ENCODE measurements at regions not wholly inside any gene's neighbourhood (a gene's known extent, or its start where the extent isn't known, plus 50 kb on each side); places are given as distances from the start of the nearest gene placed in this dataset.

GRCh38 chr6:71107911-71108420 is 151.1 kb upstream of the B3GAT2 start:
- Histone ChIP-seq H2AFZ (ENCODE audit: low read depth, low read length, severe bottlenecking) (no peak overlapping the region), H3K27me3 (ENCODE audit: low read length) (no peaks in the 10 kb centered on the region), H3K79me2 (ENCODE audit: insufficient read depth, low read length) (no peaks in the 10 kb centered on the region), H3K4me3 (ENCODE audit: insufficient read depth, low read length, poor library complexity, severe bottlenecking) (no peak overlapping the region), H3K9me2 (replicated peaks; ENCODE audit: insufficient read depth, low read length) (no peaks in the 10 kb centered on the region), H3K36me3 (ENCODE audit: low read length) (no peaks in the 10 kb centered on the region), H4K20me1 (ENCODE audit: low read depth, low read length) (no peaks in the 10 kb centered on the region), H3F3A (ENCODE audit: insufficient read depth) (no peaks in the 10 kb centered on the region), H3K9ac (ENCODE audit: low read length) (no peak overlapping the region), H3K4me2 (ENCODE audit: low read depth, low read length, poor library complexity, severe bottlenecking) (no peak overlapping the region), H3K9me3 (ENCODE audit: insufficient read depth, low read length) (no peaks in the 10 kb centered on the region), H3K27ac (ENCODE audit: low read depth, low read length) (no peak overlapping the region)
- TF ChIP-seq EZH2phosphoT487 (conservative IDR thresholded peaks at IDR 0.05; ENCODE audit: low read length) (no peak), CTCF (IDR thresholded peaks at IDR 0.05; ENCODE audit: insufficient read depth, low read length, poor library complexity, severe bottlenecking) (no peak)

DNA sequence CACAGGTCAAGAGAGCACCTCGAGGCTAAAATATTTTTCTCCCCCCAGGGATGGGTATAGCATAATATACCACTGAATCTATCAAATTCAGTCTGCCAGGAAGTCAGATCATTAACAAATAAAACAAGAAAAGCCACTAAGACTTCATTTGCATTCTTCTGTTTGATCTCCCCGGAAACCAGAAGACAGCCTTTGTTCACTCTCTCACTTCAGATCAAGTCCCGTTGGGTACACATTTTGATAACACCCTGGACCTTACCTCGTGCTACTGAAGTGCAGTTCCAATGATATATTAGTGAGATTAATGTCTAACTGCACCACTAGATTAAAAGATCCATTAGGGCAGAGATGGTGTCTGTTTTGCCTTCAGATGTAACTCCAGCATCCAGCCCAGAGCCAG is 157.7 kb upstream of the B3GAT2 start:
- no peak overlapping the region for H3K27ac ChIP-seq (ENCODE audit: low read depth, low read length)
- H3K4me2 ChIP-seq (ENCODE audit: low read depth, low read length, poor library complexity, severe bottlenecking): no peak overlapping the region
- no peaks in the 10 kb centered on the region for H3K36me3 ChIP-seq (ENCODE audit: low read length)
- H2AFZ ChIP-seq (ENCODE audit: low read depth, low read length, severe bottlenecking): no peak overlapping the region
- no peaks in the 10 kb centered on the region for H3F3A ChIP-seq (ENCODE audit: insufficient read depth)
- H3K9me2 ChIP-seq (replicated peaks; ENCODE audit: insufficient read depth, low read length): no peaks in the 10 kb centered on the region
- no peaks in the 10 kb centered on the region for H4K20me1 ChIP-seq (ENCODE audit: low read depth, low read length)
- H3K4me3 ChIP-seq (ENCODE audit: insufficient read depth, low read length, poor library complexity, severe bottlenecking): no peak overlapping the region
- no peak overlapping the region for H3K9ac ChIP-seq (ENCODE audit: low read length)
- H3K9me3 ChIP-seq (ENCODE audit: insufficient read depth, low read length): no peaks in the 10 kb centered on the region
- TF ChIP-seq EZH2phosphoT487 (conservative IDR thresholded peaks at IDR 0.05; ENCODE audit: low read length) (no peak), CTCF (IDR thresholded peaks at IDR 0.05; ENCODE audit: insufficient read depth, low read length, poor library complexity, severe bottlenecking) (no peak)
- no peaks in the 10 kb centered on the region for H3K79me2 ChIP-seq (ENCODE audit: insufficient read depth, low read length)
- no peaks in the 10 kb centered on the region for H3K27me3 ChIP-seq (ENCODE audit: low read length)

DNA sequence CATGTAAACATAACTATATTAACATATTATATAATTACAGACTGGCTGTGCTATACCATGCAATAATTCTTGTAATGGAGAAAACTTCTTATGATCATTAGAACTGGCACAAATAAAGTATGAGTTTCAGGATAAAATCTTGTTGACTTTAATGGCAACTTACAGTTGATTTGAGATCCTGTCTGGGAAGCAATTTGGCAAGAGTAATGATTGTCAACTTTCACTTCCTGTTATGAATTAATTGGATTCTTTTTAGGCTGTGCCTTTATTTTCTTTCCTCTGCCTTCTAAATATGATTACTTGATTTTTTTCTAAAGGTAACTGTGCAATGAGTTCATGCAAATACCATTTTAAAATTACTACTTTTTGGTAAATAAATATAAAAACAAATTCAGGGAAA is 158.1 kb upstream of the B3GAT2 start:
- Histone ChIP-seq H3F3A (ENCODE audit: insufficient read depth) (no peaks in the 10 kb centered on the region), H3K9ac (ENCODE audit: low read length) (no peak overlapping the region), H2AFZ (ENCODE audit: low read depth, low read length, severe bottlenecking) (no peak overlapping the region), H3K36me3 (ENCODE audit: low read length) (no peaks in the 10 kb centered on the region), H3K27ac (ENCODE audit: low read depth, low read length) (no peak overlapping the region), H3K9me3 (ENCODE audit: insufficient read depth, low read length) (no peaks in the 10 kb centered on the region), H3K27me3 (ENCODE audit: low read length) (no peaks in the 10 kb centered on the region), H3K9me2 (replicated peaks; ENCODE audit: insufficient read depth, low read length) (no peaks in the 10 kb centered on the region), H3K79me2 (ENCODE audit: insufficient read depth, low read length) (no peaks in the 10 kb centered on the region), H3K4me2 (ENCODE audit: low read depth, low read length, poor library complexity, severe bottlenecking) (no peak overlapping the region), H3K4me3 (ENCODE audit: insufficient read depth, low read length, poor library complexity, severe bottlenecking) (no peak overlapping the region), H4K20me1 (ENCODE audit: low read depth, low read length) (no peaks in the 10 kb centered on the region)
- no peak for TF ChIP-seq CTCF (IDR thresholded peaks at IDR 0.05; ENCODE audit: insufficient read depth, low read length, poor library complexity, severe bottlenecking)
- TF ChIP-seq EZH2phosphoT487 (conservative IDR thresholded peaks at IDR 0.05; ENCODE audit: low read length): no peak

All from SU-DHL-6 (cell line).